HEK293 (cell line): ENCODE measurements at regions not wholly inside any gene's neighbourhood (a gene's known extent, or its start where the extent isn't known, plus 50 kb on each side); places are given as distances from the start of the nearest gene placed in this dataset.

ENCODE experiments used
- CTCF ChIA-PET: fragments of 350-600 bp; formaldehyde crosslinking; extraction: SDS; loops from one replicate; lab custom pipeline; 2021; ENCODE audit warnings: antibody characterized with exemption; lab: Yijun Ruan, JAX
- POLR2A ChIA-PET: fragments of 300-600 bp; formaldehyde crosslinking; extraction: SDS; loops from one replicate; lab custom pipeline; 2020; ENCODE audit warnings: antibody characterized with exemption, inconsistent platforms; lab: Yijun Ruan, JAX
- H3K27ac ChIP-seq: fragments of 200-500 bp; sonication (Bioruptor generic); 2 replicates; pipeline ENCODE4 v1.5.1; 2014; ENCODE audit warnings: low read depth, low read length, control low read depth, inconsistent platforms; ENCODE audit errors: extremely low read depth
- H3K36me3 ChIP-seq, 2 experiments: fragments of 200-500 bp in 1 of 2; sonication (Bioruptor generic) in 1 of 2; 1 replicate in 1 of 2; 2 replicates in 1 of 2; pipeline ENCODE4 v1.5.1; 2014 to 2017; ENCODE audit warnings: inconsistent platforms in 2 of 2, low read length in 2 of 2; ENCODE audit not compliant: control insufficient read depth in 2 of 2, insufficient read depth in 1 of 2
- H3K4me1 ChIP-seq: fragments of 200-500 bp; sonication (Bioruptor generic); 2 replicates; pipeline ENCODE4 v1.5.1; 2014; ENCODE audit warnings: mild to moderate bottlenecking, low read length, inconsistent platforms; ENCODE audit not compliant: control insufficient read depth, insufficient read depth
- H3K4me3 ChIP-seq: 2 replicates; pipeline ENCODE4 v1.5.1; 2011; ENCODE audit warnings: low read depth, mild to moderate bottlenecking, control low read depth, low read length, moderate library complexity
- H3K9me3 ChIP-seq: fragments of 200-500 bp; sonication (Bioruptor generic); 2 replicates; pipeline ENCODE4 v1.5.1; 2014; ENCODE audit warnings: low read depth, low read length, inconsistent platforms; ENCODE audit not compliant: control insufficient read depth, insufficient read depth
- GLI4 ChIP-seq: fragments of 450-650 bp; formaldehyde crosslinking; IDR thresholded peaks from 2 replicates; pipeline ENCODE4 v1.5.1; 2016; ENCODE audit warnings: missing biosample characterization, missing genetic modification characterization
- KLF16 ChIP-seq: fragments of 450-650 bp; formaldehyde crosslinking; IDR thresholded peaks from 2 replicates; pipeline ENCODE4 v1.5.1; 2017; ENCODE audit warnings: missing biosample characterization, missing genetic modification characterization
- SP3 ChIP-seq: fragments of 450-650 bp; formaldehyde crosslinking; IDR thresholded peaks from 2 replicates; pipeline ENCODE4 v1.5.1; 2016; ENCODE audit warnings: missing biosample characterization, missing genetic modification characterization
- WT1 ChIP-seq: fragments of 450-650 bp; formaldehyde crosslinking; IDR thresholded peaks from 2 replicates; pipeline ENCODE4 v1.5.1; 2016; ENCODE audit warnings: missing biosample characterization, missing genetic modification characterization
- ZBTB17 ChIP-seq: fragments of 450-650 bp; formaldehyde crosslinking; IDR thresholded peaks from 2 replicates; pipeline ENCODE4 v1.5.1; 2016; ENCODE audit warnings: missing biosample characterization, missing genetic modification characterization
- ZNF133 ChIP-seq: fragments of 450-650 bp; formaldehyde crosslinking; IDR thresholded peaks from 2 replicates; pipeline ENCODE4 v1.5.1; 2016; ENCODE audit warnings: missing biosample characterization, missing genetic modification characterization
- ZNF214 ChIP-seq: fragments of 450-650 bp; formaldehyde crosslinking; IDR thresholded peaks from 2 replicates; pipeline ENCODE4 v1.5.1; 2017; ENCODE audit warnings: missing biosample characterization, mild to moderate bottlenecking, missing genetic modification characterization, borderline replicate concordance
- ZNF223 ChIP-seq: fragments of 450-650 bp; formaldehyde crosslinking; IDR thresholded peaks from 2 replicates; pipeline ENCODE4 v1.5.1; 2016; ENCODE audit warnings: missing biosample characterization, missing genetic modification characterization
- ZNF266 ChIP-seq: fragments of 450-650 bp; formaldehyde crosslinking; IDR thresholded peaks from 2 replicates; pipeline ENCODE4 v1.5.1; 2016; ENCODE audit warnings: missing biosample characterization, missing genetic modification characterization, low read depth
- ZNF341 ChIP-seq: fragments of 450-650 bp; formaldehyde crosslinking; IDR thresholded peaks from 2 replicates; pipeline ENCODE4; 2016; ENCODE audit warnings: low read depth, missing biosample characterization, missing genetic modification characterization
- ZNF433 ChIP-seq: fragments of 450-650 bp; formaldehyde crosslinking; IDR thresholded peaks from 2 replicates; pipeline ENCODE4 v1.5.1; 2016; ENCODE audit warnings: missing biosample characterization, missing genetic modification characterization, low read depth
- ZNF530 ChIP-seq: fragments of 450-650 bp; formaldehyde crosslinking; IDR thresholded peaks from 2 replicates; pipeline ENCODE4 v1.5.1; 2016; ENCODE audit warnings: low read depth, missing biosample characterization, missing genetic modification characterization
- ZNF561 ChIP-seq: fragments of 450-650 bp; IDR thresholded peaks from 2 replicates; pipeline ENCODE4 v1.5.1; 2018; ENCODE audit warnings: missing biosample characterization, missing genetic modification characterization, borderline replicate concordance
- ZNF600 ChIP-seq: fragments of 450-650 bp; formaldehyde crosslinking; IDR thresholded peaks from 2 replicates; pipeline ENCODE4 v1.5.1; 2016; ENCODE audit warnings: missing biosample characterization, missing genetic modification characterization
- ZNF624 ChIP-seq: fragments of 450-650 bp; formaldehyde crosslinking; IDR thresholded peaks from 2 replicates; pipeline ENCODE4 v1.5.1; 2017; ENCODE audit warnings: missing biosample characterization, missing genetic modification characterization
- ZNF777 ChIP-seq: fragments of 450-650 bp; formaldehyde crosslinking; IDR thresholded peaks from 2 replicates; pipeline ENCODE4 v1.5.1; 2017; ENCODE audit warnings: missing biosample characterization, missing genetic modification characterization, borderline replicate concordance
- TF ChIP-seq, protein P1 (sequence below): fragments of 450-650 bp; formaldehyde crosslinking; IDR thresholded peaks from 2 replicates; pipeline ENCODE4 v1.5.1; 2016; ENCODE audit warnings: missing biosample characterization, missing genetic modification characterization
- TF ChIP-seq, protein P2 (sequence below): fragments of 450-650 bp; formaldehyde crosslinking; IDR thresholded peaks from 2 replicates; pipeline ENCODE4 v1.5.1; 2017; ENCODE audit warnings: missing biosample characterization, mild to moderate bottlenecking, missing genetic modification characterization, moderate library complexity
- TF ChIP-seq, protein P3 (sequence below): fragments of 450-650 bp; IDR thresholded peaks from 2 replicates; pipeline ENCODE4 v1.5.1; 2018; ENCODE audit warnings: missing biosample characterization, missing genetic modification characterization
- TF ChIP-seq, protein P4 (sequence below): fragments of 450-650 bp; IDR thresholded peaks from 2 replicates; pipeline ENCODE4 v1.5.1; 2018; ENCODE audit warnings: missing biosample characterization, mild to moderate bottlenecking, missing genetic modification characterization

DNA sequence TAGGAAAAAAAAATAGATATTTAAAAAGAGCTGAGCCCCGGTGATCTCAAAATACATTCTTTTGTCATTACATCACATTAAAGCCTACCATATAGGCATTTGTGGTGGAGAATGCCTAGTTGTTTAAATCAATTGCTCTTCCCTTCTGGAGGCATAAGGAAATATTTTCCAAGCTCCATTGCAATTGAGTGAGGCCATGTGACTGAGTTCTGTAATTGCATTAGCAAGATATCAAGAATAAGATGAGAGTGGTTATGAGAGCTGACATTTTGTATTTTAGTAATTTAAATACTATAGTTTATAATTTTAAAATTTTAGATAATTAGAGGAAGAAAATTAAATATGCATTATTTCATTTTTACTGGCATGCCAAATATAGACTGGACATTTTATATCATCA lies 1195.9 kb downstream of the DTWD2 start:
- Histone ChIP-seq H3K36me3 (no peaks in the 10 kb centered on the region), H3K27ac (no peak overlapping the region), H3K4me3 (no peak overlapping the region), H3K4me1 (no peaks in the 10 kb centered on the region), H3K9me3 (no peaks in the 10 kb centered on the region)
- POLR2A ChIA-PET = no interaction called here
- TF ChIP-seq SP3 = no peak
- TF ChIP-seq GLI4 (tag by site-specific recombination) = no peak
- TF ChIP-seq, protein P1, sequence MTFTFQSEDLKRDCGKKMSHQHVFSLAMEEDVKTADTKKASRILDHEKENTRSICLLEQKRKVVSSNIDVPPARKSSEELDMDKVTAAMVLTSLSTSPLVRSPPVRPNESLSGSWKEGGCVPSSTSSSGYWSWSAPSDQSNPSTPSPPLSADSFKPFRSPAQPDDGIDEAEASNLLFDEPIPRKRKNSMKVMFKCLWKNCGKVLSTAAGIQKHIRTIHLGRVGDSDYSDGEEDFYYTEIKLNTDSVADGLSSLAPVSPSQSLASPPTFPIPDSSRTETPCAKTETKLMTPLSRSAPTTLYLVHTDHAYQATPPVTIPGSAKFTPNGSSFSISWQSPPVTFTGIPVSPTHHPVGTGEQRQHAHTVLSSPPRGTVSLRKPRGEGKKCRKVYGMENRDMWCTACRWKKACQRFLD = no peak
- no peak for TF ChIP-seq KLF16
- no peak for TF ChIP-seq ZNF530 (tag by site-specific recombination)
- CTCF ChIA-PET = no interaction called here

DNA sequence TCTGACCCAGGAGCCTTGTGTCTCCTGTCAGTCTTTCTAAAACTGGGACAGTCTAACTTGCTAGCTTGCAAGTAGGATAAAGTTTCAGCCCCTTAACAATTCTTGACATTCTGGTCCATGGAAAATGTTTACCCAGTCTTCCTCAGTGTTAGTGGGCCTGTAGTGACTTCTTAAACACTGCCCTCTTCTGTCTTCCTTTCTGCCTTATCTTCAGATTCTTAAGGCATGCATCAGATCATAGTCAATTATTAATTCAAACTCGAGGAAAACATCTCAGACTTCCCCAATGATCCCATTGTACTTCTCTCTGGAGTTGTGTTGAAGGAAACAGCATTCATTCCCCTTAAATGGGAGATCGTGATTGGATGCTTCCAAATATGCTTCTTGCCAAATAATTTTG lies 1199.8 kb downstream of the DTWD2 start:
- H3K4me3 ChIP-seq = no peak overlapping the region
- CTCF ChIA-PET = no interaction called here
- no peaks in the 10 kb centered on the region for H3K4me1 ChIP-seq
- no peaks in the 10 kb centered on the region for H3K36me3 ChIP-seq
- POLR2A ChIA-PET = no interaction called here
- no peaks in the 10 kb centered on the region for H3K9me3 ChIP-seq
- H3K27ac ChIP-seq = no peak overlapping the region
- TF ChIP-seq ZNF214 (no peak), ZNF341 (tag by site-specific recombination) (no peak), ZNF624 (no peak)

DNA sequence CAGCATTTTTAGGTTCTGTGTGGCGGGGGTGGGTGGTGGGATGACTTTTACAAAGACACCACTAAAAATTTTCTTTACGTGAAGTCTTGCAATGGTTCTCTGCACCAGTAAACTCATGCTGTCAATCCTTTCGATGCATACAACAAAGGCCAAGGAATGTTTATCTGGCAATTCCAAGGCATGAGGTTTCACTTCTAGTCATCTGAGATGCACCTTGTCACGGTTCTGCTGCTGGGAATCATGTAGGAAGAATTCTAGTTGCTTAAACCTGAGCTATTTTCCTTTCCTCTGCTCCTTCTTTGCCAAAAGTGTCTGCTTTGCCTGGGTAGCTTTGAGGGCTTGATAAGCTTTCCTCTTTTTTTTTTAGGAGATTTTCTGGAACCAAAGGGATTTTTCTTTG lies 1204.5 kb upstream of the SEMA6A start:
- Histone ChIP-seq H3K36me3 (no peaks in the 10 kb centered on the region), H3K4me3 (no peak overlapping the region), H3K4me1 (no peaks in the 10 kb centered on the region), H3K9me3 (no peaks in the 10 kb centered on the region), H3K27ac (no peak overlapping the region)
- ChIA-PET POLR2A (no interaction called here), CTCF (interaction anchor here (1.4 kb wide), 1 partner anchor 325 kb away, joined by 3 read pairs; no protein-coding TSS in a partner anchor)
- TF ChIP-seq ZNF777 (tag by site-specific recombination) (no peak), ZNF433 (tag by site-specific recombination) (no peak), ZNF561 (tag by site-specific recombination) (no peak), ZNF133 (tag by site-specific recombination) (no peak), ZNF266 (no peak), WT1 (no peak)
- TF ChIP-seq, protein P2, sequence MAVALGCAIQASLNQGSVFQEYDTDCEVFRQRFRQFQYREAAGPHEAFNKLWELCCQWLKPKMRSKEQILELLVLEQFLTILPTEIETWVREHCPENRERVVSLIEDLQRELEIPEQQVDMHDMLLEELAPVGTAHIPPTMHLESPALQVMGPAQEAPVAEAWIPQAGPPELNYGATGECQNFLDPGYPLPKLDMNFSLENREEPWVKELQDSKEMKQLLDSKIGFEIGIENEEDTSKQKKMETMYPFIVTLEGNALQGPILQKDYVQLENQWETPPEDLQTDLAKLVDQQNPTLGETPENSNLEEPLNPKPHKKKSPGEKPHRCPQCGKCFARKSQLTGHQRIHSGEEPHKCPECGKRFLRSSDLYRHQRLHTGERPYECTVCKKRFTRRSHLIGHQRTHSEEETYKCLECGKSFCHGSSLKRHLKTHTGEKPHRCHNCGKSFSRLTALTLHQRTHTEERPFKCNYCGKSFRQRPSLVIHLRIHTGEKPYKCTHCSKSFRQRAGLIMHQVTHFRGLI (tag by site-specific recombination) = no peak
- TF ChIP-seq, all 188 proteins: peak for 0

DNA sequence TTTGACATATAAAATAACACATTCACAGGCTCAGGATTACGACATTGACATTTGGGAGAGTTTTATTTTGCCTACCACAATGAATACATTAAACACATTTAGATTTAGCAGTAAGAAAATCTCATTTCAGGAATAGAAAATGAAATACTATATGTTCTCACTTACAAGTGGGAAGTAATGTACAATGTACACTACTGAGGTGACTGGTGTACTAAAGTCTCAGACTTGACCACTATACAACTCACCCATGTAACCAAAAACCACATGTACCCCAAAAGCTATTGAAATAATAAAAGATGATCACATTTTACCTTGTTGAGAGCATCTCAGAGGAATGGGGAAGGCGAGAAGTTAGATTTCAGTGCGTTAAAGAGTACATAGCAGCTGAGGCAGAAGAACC lies 1202.4 kb upstream of the SEMA6A start:
- POLR2A ChIA-PET = no interaction called here

More for the DNA sequence above, 1202.4 kb upstream of the SEMA6A start:
- H3K4me3 ChIP-seq = no peak overlapping the region
- H3K4me1 ChIP-seq = no peaks in the 10 kb centered on the region
- no peaks in the 10 kb centered on the region for H3K36me3 ChIP-seq
- no peak for TF ChIP-seq ZNF341 (tag by site-specific recombination)
- no peak for TF ChIP-seq ZBTB17 (tag by site-specific recombination)
- TF ChIP-seq, protein P3, sequence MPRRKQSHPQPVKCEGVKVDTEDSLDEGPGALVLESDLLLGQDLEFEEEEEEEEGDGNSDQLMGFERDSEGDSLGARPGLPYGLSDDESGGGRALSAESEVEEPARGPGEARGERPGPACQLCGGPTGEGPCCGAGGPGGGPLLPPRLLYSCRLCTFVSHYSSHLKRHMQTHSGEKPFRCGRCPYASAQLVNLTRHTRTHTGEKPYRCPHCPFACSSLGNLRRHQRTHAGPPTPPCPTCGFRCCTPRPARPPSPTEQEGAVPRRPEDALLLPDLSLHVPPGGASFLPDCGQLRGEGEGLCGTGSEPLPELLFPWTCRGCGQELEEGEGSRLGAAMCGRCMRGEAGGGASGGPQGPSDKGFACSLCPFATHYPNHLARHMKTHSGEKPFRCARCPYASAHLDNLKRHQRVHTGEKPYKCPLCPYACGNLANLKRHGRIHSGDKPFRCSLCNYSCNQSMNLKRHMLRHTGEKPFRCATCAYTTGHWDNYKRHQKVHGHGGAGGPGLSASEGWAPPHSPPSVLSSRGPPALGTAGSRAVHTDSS (tag by site-specific recombination) = no peak
- TF ChIP-seq ZNF600 = no peak
- TF ChIP-seq ZNF223 (tag by site-specific recombination) = no peak
- TF ChIP-seq, protein P4, sequence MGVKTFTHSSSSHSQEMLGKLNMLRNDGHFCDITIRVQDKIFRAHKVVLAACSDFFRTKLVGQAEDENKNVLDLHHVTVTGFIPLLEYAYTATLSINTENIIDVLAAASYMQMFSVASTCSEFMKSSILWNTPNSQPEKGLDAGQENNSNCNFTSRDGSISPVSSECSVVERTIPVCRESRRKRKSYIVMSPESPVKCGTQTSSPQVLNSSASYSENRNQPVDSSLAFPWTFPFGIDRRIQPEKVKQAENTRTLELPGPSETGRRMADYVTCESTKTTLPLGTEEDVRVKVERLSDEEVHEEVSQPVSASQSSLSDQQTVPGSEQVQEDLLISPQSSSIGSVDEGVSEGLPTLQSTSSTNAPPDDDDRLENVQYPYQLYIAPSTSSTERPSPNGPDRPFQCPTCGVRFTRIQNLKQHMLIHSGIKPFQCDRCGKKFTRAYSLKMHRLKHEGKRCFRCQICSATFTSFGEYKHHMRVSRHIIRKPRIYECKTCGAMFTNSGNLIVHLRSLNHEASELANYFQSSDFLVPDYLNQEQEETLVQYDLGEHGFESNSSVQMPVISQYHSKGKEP (tag by site-specific recombination) = no peak
- CTCF ChIA-PET = no interaction called here
- H3K9me3 ChIP-seq = no peaks in the 10 kb centered on the region
- H3K27ac ChIP-seq = no peak overlapping the region
